ENCODE measurements at regions not wholly inside any gene's neighbourhood (a gene's known extent, or its start where the extent isn't known, plus 50 kb on each side); places are given as distances from the start of the nearest gene placed in this dataset.
A peak's percentile ranks its signal among the peaks of the same experiment; 100 is the strongest.

GRCh38 chr3:102529452-102529851, 94.6 kb downstream of the ZPLD1 start:
- H3K27ac ChIP-seq, result no peak overlapping the region
- peak in 1 of 3 experiments; percentile 9 for TF ChIP-seq CTCF (IDR thresholded peaks at IDR 0.05)
- H3K4me3 ChIP-seq, result no peak overlapping the region
- intact Hi-C loops (cut with DNase I), result no loop called here
- no peaks in the 10 kb centered on the region for H3K9me3 ChIP-seq
- H3K27me3 ChIP-seq, result no peaks in the 10 kb centered on the region
- H3K36me3 ChIP-seq, result no peaks in the 10 kb centered on the region
- no peak for DNase-seq (ENCODE audit: low spot score in 2 of 2)
- no peaks in the 10 kb centered on the region for H3K4me1 ChIP-seq

GRCh38 chr3:102530415-102531181, 95.8 kb downstream of the ZPLD1 start:
- H3K27ac ChIP-seq, result no peak overlapping the region
- H3K4me1 ChIP-seq, result no peaks in the 10 kb centered on the region
- H3K27me3 ChIP-seq, result no peaks in the 10 kb centered on the region
- intact Hi-C loops (cut with DNase I), result no loop called here
- no peak for TF ChIP-seq CTCF (IDR thresholded peaks at IDR 0.05)
- no peak for DNase-seq (ENCODE audit: low spot score in 2 of 2)
- no peaks in the 10 kb centered on the region for H3K9me3 ChIP-seq
- H3K4me3 ChIP-seq, result no peak overlapping the region
- H3K36me3 ChIP-seq, result no peaks in the 10 kb centered on the region

GRCh38 chr3:102531686-102532085, 96.9 kb downstream of the ZPLD1 start:
- H3K27me3 ChIP-seq, result no peaks in the 10 kb centered on the region
- no peaks in the 10 kb centered on the region for H3K4me1 ChIP-seq
- no peaks in the 10 kb centered on the region for H3K9me3 ChIP-seq
- intact Hi-C loops (cut with DNase I), result no loop called here
- H3K36me3 ChIP-seq, result no peaks in the 10 kb centered on the region
- no peak for TF ChIP-seq CTCF (IDR thresholded peaks at IDR 0.05)
- H3K27ac ChIP-seq, result no peak overlapping the region
- no peak overlapping the region for H3K4me3 ChIP-seq
- DNase-seq (ENCODE audit: low spot score in 2 of 2), result no peak

GRCh38 chr3:102532901-102533300, 98.1 kb downstream of the ZPLD1 start:
- no peak for DNase-seq (ENCODE audit: low spot score in 2 of 2)
- Histone ChIP-seq H3K9me3 (no peaks in the 10 kb centered on the region), H3K4me3 (no peak overlapping the region), H3K4me1 (no peaks in the 10 kb centered on the region), H3K36me3 (no peaks in the 10 kb centered on the region), H3K27ac (no peak overlapping the region), H3K27me3 (no peaks in the 10 kb centered on the region)
- TF ChIP-seq CTCF (IDR thresholded peaks at IDR 0.05), result no peak
- intact Hi-C loops (cut with DNase I), result no loop called here

GRCh38 chr3:102533784-102534183, 99.0 kb downstream of the ZPLD1 start:
- no peaks in the 10 kb centered on the region for H3K9me3 ChIP-seq
- no peak for TF ChIP-seq CTCF (IDR thresholded peaks at IDR 0.05)
- no peak for DNase-seq (ENCODE audit: low spot score in 2 of 2)
- H3K27ac ChIP-seq, result no peak overlapping the region
- intact Hi-C loops (cut with DNase I), result no loop called here
- no peaks in the 10 kb centered on the region for H3K4me1 ChIP-seq
- no peaks in the 10 kb centered on the region for H3K36me3 ChIP-seq
- H3K4me3 ChIP-seq, result no peak overlapping the region
- H3K27me3 ChIP-seq, result no peaks in the 10 kb centered on the region

All from ascending aorta (tissue), 2 donors.